GM18868 (cell line): ENCODE measurements at regions not wholly inside any gene's neighbourhood (a gene's known extent, or its start where the extent isn't known, plus 50 kb on each side); places are given as distances from the start of the nearest gene placed in this dataset.
"Not testable (repeated sequence)": the region's sequence is repeated elsewhere in the genome, so short reads cannot be mapped to it uniquely, and the experiment has no call there.

Source experiments
- ATAC-seq: cut with Tn5 transposase; IDR thresholded peaks from one replicate; pipeline ENCODE4 v1.9.1; 2021; ENCODE audit warnings: mild to moderate bottlenecking, moderate library complexity; ENCODE audit not compliant: unreplicated experiment

GRCh38 chr10:6830981-6831380 is 250.9 kb upstream of the PRKCQ start:
- ATAC-seq, result not testable (repeated sequence)

GRCh38 chr10:6824793-6825192 is 244.7 kb upstream of the PRKCQ start:
- not testable (repeated sequence) for ATAC-seq

- no peak for ATAC-seq
Observed at GRCh38 chr10:6823770-6824169, 243.7 kb upstream of the PRKCQ start.

- no peak for ATAC-seq
Observed at GRCh38 chr10:6819301-6819700, 239.2 kb upstream of the PRKCQ start.

GRCh38 chr10:6817770-6818169 is 237.7 kb upstream of the PRKCQ start:
- ATAC-seq, result no peak

- ATAC-seq, result no peak
Observed at GRCh38 chr10:6815346-6815745, 235.3 kb upstream of the PRKCQ start.

- ATAC-seq, result no peak
Observed at GRCh38 chr10:6813856-6814255, 233.8 kb upstream of the PRKCQ start.

- ATAC-seq, result no peak
Observed at GRCh38 chr10:6813306-6813705, 233.2 kb upstream of the PRKCQ start.

GRCh38 chr10:6811153-6811552 is 231.1 kb upstream of the PRKCQ start:
- ATAC-seq, result no peak

GRCh38 chr10:6803427-6803783 is 223.3 kb upstream of the PRKCQ start:
- ATAC-seq, result no peak

GRCh38 chr10:6802759-6803426 is 222.8 kb upstream of the PRKCQ start:
- ATAC-seq, result no peak

GRCh38 chr10:6796231-6796630 is 216.2 kb upstream of the PRKCQ start:
- ATAC-seq, result no peak

GRCh38 chr10:6795541-6795940 is 215.5 kb upstream of the PRKCQ start:
- ATAC-seq, result no peak

GRCh38 chr10:6794841-6795240 is 214.8 kb upstream of the PRKCQ start:
- not testable (repeated sequence) for ATAC-seq

- no peak for ATAC-seq
Observed at GRCh38 chr10:6794441-6794840, 214.4 kb upstream of the PRKCQ start.

- ATAC-seq, result no peak
Observed at GRCh38 chr10:6788731-6789130, 208.7 kb upstream of the PRKCQ start.

- no peak for ATAC-seq
Observed at GRCh38 chr10:6788231-6788630, 208.2 kb upstream of the PRKCQ start.

- ATAC-seq, result no peak
Observed at GRCh38 chr10:6787718-6788117, 207.6 kb upstream of the PRKCQ start.

GRCh38 chr10:6787091-6787490 is 207.0 kb upstream of the PRKCQ start:
- no peak for ATAC-seq

- no peak for ATAC-seq
Observed at GRCh38 chr10:6786579-6787031, 206.5 kb upstream of the PRKCQ start.

- not testable (repeated sequence) for ATAC-seq
Observed at GRCh38 chr10:6784429-6784828, 204.4 kb upstream of the PRKCQ start.

- no peak for ATAC-seq
Observed at GRCh38 chr10:6783471-6783870, 203.4 kb upstream of the PRKCQ start.

GRCh38 chr10:6782378-6782777 is 202.3 kb upstream of the PRKCQ start:
- no peak for ATAC-seq
